NOMO-1 treated with DMSO at 0.1 percent for 48 hours (cell line): ENCODE measurements at regions not wholly inside any gene's neighbourhood (a gene's known extent, or its start where the extent isn't known, plus 50 kb on each side); places are given as distances from the start of the nearest gene placed in this dataset.
"Not testable (repeated sequence)": the region's sequence is repeated elsewhere in the genome, so short reads cannot be mapped to it uniquely, and the experiment has no call there.

Experiments used
- DNase-seq: peaks from one replicate; lab custom pipeline; 2025; ENCODE audit not compliant: unreplicated experiment; lab: John Stamatoyannopoulos, UW

- peak; percentile 66 for DNase-seq
These were observed 121.3 kb upstream of the NIPA1 start for GRCh38 chr15:22665059-22665702.

- DNase-seq, result peak; percentile 60
These were observed 120.7 kb upstream of the NIPA1 start for GRCh38 chr15:22665711-22666110.

- DNase-seq, result not testable (repeated sequence)
These were observed 101.7 kb upstream of the NIPA1 start for GRCh38 chr15:22684786-22685185.

GRCh38 chr15:22699881-22700280, 86.6 kb upstream of the NIPA1 start:
- not testable (repeated sequence) for DNase-seq

DNA sequence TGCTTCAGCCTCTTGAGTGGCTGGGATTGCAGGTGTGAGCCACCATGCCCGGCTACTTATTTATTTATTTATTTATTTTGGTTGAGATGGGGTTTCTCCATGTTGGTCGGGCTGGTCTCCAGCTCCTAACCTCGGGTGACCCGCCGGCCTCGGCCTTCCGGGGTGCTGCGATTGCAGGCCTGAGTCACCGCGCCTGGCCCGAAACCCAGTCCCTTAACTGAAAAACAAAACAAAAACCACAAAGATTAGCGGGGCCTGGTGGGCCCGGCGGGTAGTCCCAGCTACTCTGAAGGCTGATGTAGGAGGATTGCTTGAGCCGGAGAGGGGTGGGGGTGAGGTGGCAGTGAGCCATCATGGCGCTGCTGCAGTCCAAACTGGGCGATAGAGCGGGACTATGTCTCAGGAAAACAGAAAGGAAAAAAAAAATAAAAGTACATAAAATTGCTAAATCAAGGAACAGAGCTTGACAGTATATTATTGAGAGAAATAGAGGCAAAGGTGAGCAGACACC, 75.6 kb upstream of the NIPA1 start:
- DNase-seq, result peak; percentile 36

DNA sequence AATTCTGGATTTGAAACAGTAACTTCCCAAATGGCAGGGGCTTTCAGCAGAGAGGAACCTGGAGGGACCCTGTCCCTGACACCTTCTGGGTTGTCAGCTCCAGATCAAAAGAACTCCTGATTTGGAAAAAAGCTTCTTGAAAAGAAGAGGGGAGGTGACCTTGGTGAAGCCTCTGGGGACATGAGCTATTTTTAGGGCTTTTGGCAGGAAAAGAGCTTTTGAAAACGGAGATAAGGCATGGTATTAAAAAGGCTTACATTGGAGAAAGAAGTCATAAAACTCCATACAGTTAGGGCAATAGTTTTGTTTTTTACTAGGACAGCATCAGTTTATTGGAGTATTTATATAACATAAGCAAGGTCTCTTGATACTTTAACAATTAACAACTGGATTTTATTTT, 72.5 kb upstream of the NIPA1 start:
- DNase-seq, result not testable (repeated sequence)

GRCh38 chr15:22714358-22715132, 71.9 kb upstream of the NIPA1 start:
- peak; percentile 50 for DNase-seq

DNA sequence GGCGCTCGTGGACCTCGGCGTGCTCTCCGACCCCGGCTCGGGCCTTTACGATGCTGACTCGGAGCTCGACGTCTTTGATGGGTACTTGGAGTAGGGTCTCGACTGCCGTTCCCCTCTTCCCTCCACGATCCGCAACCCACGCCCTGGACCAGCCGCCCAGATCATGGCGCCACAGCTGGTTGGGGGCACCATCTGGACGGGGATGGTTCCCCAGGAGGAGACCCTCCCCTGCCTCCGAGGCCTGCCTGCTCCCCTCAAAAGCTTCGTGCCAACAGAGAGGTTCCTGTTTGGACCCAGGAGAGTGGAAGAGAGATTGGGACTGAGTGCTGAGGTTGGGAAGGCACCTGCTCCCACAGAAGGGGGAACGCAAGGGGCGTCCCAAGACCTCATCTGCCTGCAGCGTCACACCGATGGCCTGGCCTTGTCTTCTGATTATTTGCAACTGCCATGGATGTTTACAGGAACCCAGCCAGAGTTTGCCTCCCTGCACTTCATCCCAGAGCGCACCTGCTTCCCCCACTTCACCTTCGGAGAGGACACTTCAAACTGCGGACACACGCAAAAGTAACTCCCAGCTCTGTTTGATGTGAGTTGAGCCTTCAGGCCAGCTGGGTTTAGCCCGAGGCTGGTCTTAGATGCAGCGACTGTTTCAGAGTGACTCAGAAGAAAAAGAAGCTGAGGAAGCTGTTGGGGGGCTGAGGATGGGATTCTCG, 71.2 kb upstream of the NIPA1 start:
- DNase-seq, result peak; percentile 52

DNA sequence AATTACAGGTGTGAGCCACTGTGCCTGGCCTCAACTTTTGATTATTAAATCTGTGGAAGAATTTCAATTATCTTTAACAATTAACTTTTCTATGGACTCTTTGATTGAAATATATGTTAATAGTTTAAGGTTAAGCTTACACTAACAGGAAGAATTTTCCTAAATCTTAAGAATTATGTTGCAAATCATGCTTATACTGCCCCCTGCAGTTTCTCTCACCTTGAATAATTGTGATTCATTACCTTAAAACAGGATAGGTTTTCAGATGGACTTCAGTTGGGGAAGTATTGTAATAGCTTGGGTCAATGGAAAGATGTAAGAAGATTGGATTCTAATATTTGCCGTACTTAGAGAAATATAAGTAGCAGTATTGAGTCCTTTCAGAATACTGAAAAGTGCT, 66.5 kb upstream of the NIPA1 start:
- DNase-seq, result peak; percentile 23

DNA sequence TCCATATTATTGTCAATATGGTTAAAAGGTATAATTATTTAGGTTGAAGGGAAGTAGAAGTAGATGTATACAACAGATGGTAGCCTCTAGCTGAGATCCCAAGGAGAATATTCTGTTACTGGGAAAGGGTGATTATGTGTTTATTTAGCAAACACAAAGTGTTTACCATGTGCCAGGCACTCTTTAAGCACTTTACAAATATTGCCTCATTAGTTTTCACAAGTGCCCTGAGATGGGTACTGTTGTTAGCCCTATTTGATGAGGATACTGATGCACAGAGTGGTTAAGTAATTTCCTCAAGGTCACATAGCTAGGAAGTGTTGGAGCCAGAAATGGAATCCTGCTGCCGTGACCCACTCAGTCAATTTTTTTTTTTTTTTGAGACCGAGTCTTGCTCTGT, 60.3 kb upstream of the NIPA1 start:
- DNase-seq, result not testable (repeated sequence)

DNA sequence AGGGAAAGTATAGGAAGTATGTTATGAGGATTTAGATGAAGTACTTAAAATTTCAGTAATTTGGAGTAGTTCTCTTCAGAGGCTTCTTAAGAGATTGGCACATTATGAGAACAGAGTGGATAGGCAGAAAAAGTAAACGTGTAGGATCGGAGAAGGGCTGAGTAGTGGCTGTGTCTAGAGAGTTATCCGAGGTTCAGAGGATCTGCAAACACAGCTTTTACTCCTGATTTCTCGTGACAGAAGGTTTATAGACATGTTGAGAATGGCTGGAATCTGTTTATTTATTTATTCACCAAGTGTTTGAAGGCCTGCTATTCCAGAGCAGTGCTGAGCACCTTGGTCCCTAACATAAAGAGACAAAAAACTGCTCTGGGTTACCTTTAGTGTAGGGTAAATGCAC, 51.4 kb upstream of the NIPA1 start:
- not testable (repeated sequence) for DNase-seq

GRCh38 chr15:22735781-22736180, 50.7 kb upstream of the NIPA1 start:
- no peak for DNase-seq

DNA sequence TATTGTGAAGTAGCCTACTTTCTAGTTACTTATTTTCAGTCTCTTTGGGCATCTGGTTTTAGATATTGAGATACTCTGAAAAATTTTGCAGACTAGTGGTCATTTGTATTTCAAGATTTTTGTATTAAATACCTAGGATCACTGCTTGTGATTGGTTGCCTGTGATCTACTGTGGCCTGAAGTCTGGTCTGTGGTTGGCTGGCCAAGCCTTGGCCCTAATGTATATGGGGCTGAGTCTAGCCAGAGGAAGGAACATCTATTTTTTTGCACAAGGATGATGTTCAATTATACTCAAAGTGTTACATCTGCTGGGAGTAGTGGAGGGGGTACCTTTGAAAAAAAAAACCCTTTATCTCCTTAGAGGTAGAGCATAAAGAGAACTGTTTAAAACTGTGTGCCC, 50.2 kb upstream of the NIPA1 start:
- DNase-seq, result not testable (repeated sequence)
